Fibroblast of lung (primary cell): ENCODE measurements at regions not wholly inside any gene's neighbourhood (a gene's known extent, or its start where the extent isn't known, plus 50 kb on each side); places are given as distances from the start of the nearest gene placed in this dataset.
A peak's percentile ranks its signal among the peaks of the same experiment; 100 is the strongest.

ENCODE experiments used
- DNase-seq, 2 donors: peaks; one replicate each; pipeline versions ENCODE4 v3.0.0 to v3.0.0-alpha.2; 2010; ENCODE audit warnings: low read depth in 2 of 2
- H2AFZ ChIP-seq: 2 replicates; pipeline ENCODE4 v1.5.1; 2012; ENCODE audit warnings: low read length, control low read depth, inconsistent platforms
- H3K27ac ChIP-seq: 2 replicates; pipeline ENCODE4 v1.5.1; 2011; ENCODE audit warnings: low read length, control low read depth; ENCODE audit not compliant: insufficient read depth
- H3K27me3 ChIP-seq: 2 replicates; pipeline ENCODE4 v1.5.1; 2011; ENCODE audit warnings: mild to moderate bottlenecking, low read length; ENCODE audit not compliant: control insufficient read depth, insufficient read depth
- H3K36me3 ChIP-seq: 2 replicates; pipeline ENCODE4 v1.5.1; 2011; ENCODE audit warnings: low read length; ENCODE audit not compliant: control insufficient read depth, insufficient read depth
- H3K4me1 ChIP-seq: 2 replicates; pipeline ENCODE4 v1.5.1; 2011; ENCODE audit warnings: low read length; ENCODE audit not compliant: control insufficient read depth, insufficient read depth; ENCODE audit errors: extremely low read depth
- H3K4me2 ChIP-seq: 2 replicates; pipeline ENCODE4 v1.5.1; 2011; ENCODE audit warnings: low read length, control low read depth; ENCODE audit not compliant: insufficient read depth; ENCODE audit errors: extremely low read depth
- H3K4me3 ChIP-seq, 4 experiments: fragments of 200-600 bp in 1 of 4; sonication (generic) in 1 of 4; replicated peaks in 1 of 4; 2 replicates each; pipeline ENCODE4 v1.5.1; 2011 to 2016; ENCODE audit warnings: low read length in 4 of 4, low read depth in 3 of 4, mild to moderate bottlenecking in 3 of 4, control low read depth in 2 of 4, inconsistent platforms in 1 of 4, mixed read lengths in 1 of 4; ENCODE audit not compliant: insufficient read depth in 1 of 4; ENCODE audit errors: control extremely low read depth in 1 of 4
- H3K79me2 ChIP-seq: 2 replicates; pipeline ENCODE4 v1.5.1; 2012; ENCODE audit warnings: mild to moderate bottlenecking, low read length, inconsistent platforms; ENCODE audit not compliant: control insufficient read depth, insufficient read depth
- H3K9ac ChIP-seq: 2 replicates; pipeline ENCODE4 v1.5.1; 2011; ENCODE audit warnings: mild to moderate bottlenecking, low read length, control low read depth; ENCODE audit not compliant: insufficient read depth
- H3K9me3 ChIP-seq: 2 replicates; pipeline ENCODE4 v1.5.1; 2012; ENCODE audit warnings: low read depth, low read length; ENCODE audit not compliant: control insufficient read depth, insufficient read depth
- H4K20me1 ChIP-seq: 2 replicates; pipeline ENCODE4 v1.5.1; 2011; ENCODE audit warnings: low read length; ENCODE audit not compliant: control insufficient read depth, insufficient read depth; ENCODE audit errors: extremely low read depth
- CTCF ChIP-seq, 2 donors: IDR thresholded peaks in 1 of 2; conservative IDR thresholded peaks in 1 of 2; 1 replicate in 1 of 2; 2 replicates in 1 of 2; pipeline ENCODE4 v1.5.1; 2011 to 2012; ENCODE audit warnings: low read length in 2 of 2, control low read depth in 1 of 2, inconsistent platforms in 1 of 2, low read depth in 1 of 2, mild to moderate bottlenecking in 1 of 2
- EZH2 ChIP-seq: IDR thresholded peaks from 2 replicates; pipeline ENCODE4 v1.5.1; 2012; ENCODE audit warnings: low read length, control low read depth, mild to moderate bottlenecking; ENCODE audit errors: missing control alignments

DNA sequence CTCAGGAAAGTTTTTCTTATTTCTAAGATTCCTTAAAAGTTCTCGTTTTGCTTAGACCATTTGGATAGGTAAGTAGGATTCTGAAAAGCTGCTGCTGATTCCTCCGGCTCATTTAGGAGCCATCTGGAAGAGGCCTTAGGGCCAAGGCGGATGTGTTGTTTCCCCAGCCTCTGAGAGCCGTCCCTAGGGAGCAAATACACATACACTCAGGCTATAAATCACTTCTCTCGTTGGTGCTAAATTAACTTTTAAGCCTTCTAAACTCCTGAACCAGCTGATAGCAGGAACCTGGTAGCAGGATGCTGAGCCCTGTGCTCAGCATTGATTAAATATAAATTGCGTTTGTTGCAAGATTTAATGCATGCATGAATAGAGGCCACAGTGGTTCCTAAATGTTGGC, 109.8 kb downstream of the ADCYAP1 start:
- Histone ChIP-seq H3K79me2 (no peaks in the 10 kb centered on the region), H3K4me1 (no peaks in the 10 kb centered on the region), H3K36me3 (no peaks in the 10 kb centered on the region), H4K20me1 (no peaks in the 10 kb centered on the region), H3K27ac (no peak overlapping the region), H3K4me2 (no peak overlapping the region), H3K27me3 (no peaks in the 10 kb centered on the region), H3K4me3 (no peak overlapping the region), H3K9me3 (no peaks in the 10 kb centered on the region), H2AFZ (no peak overlapping the region), H3K9ac (no peak overlapping the region)
- TF ChIP-seq CTCF (conservative IDR thresholded peaks at IDR 0.05 in 1 of 2, IDR thresholded peaks at IDR 0.05 in 1 of 2; ENCODE audit: low read depth in 1 of 2, low read length in 2 of 2) (no peak), EZH2 (no peak)
- DNase-seq, result peak in 1 of 2 donors; percentile 29

- Histone ChIP-seq H3K27ac (no peak overlapping the region), H3K4me2 (no peak overlapping the region), H3K4me1 (no peaks in the 10 kb centered on the region), H3K27me3 (no peaks in the 10 kb centered on the region), H3K79me2 (no peaks in the 10 kb centered on the region), H3K9ac (no peak overlapping the region), H3K4me3 (no peak overlapping the region), H4K20me1 (no peaks in the 10 kb centered on the region), H3K36me3 (no peaks in the 10 kb centered on the region), H3K9me3 (no peaks in the 10 kb centered on the region), H2AFZ (no peak overlapping the region)
- TF ChIP-seq CTCF (conservative IDR thresholded peaks at IDR 0.05 in 1 of 2, IDR thresholded peaks at IDR 0.05 in 1 of 2; ENCODE audit: low read depth in 1 of 2, low read length in 2 of 2) (no peak), EZH2 (no peak)
- peak in 1 of 2 donors; percentile 86 for DNase-seq
These were observed 110.4 kb downstream of the ADCYAP1 start for GRCh38 chr18:1014951-1015624.

- Histone ChIP-seq H3K79me2 (no peaks in the 10 kb centered on the region), H3K36me3 (no peaks in the 10 kb centered on the region), H3K27me3 (no peaks in the 10 kb centered on the region), H3K9me3 (no peaks in the 10 kb centered on the region), H3K4me3 (no peak overlapping the region), H4K20me1 (no peaks in the 10 kb centered on the region), H3K27ac (no peak overlapping the region), H3K4me1 (no peaks in the 10 kb centered on the region), H3K9ac (no peak overlapping the region), H2AFZ (no peak overlapping the region), H3K4me2 (no peak overlapping the region)
- DNase-seq, result peak in 1 of 2 donors; percentile 79
- TF ChIP-seq EZH2 (no peak), CTCF (conservative IDR thresholded peaks at IDR 0.05 in 1 of 2, IDR thresholded peaks at IDR 0.05 in 1 of 2; ENCODE audit: low read depth in 1 of 2, low read length in 2 of 2) (no peak)
These were observed 111.1 kb downstream of the ADCYAP1 start for GRCh38 chr18:1015777-1016176.
